ENCODE measurements at regions not wholly inside any gene's neighbourhood (a gene's known extent, or its start where the extent isn't known, plus 50 kb on each side); places are given as distances from the start of the nearest gene placed in this dataset.

DNA sequence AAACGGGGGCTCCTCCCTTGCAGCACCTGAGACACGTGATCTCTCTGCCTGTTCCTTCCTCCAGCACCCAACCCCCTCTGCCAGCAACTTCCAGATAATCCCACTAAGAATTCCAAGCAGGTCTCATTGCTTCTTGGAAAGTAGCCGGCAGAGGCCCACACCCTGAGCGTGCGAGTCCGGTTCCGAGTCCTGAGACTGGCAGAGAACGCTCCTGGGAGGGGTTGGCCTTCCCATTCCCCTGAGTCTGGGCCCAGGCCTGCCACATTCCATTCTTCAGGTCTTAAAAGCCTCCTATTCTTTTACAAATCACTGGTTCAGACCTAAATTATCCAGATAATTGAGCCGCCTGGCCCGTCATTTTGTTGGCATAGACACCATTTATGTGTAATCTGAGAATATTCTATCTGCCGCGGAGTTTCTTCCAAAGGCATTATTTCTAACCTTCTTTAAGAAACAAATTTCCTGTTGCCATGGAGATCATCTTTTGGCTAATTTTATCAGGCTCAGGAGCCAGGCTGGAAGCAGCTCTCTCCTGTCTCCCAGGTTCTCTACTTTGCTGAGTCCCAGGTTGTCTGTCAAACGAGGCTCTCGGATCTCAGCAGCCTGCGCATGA lies 165.4 kb downstream of the MYCN start:
- ChIA-PET CTCF (interaction anchor here (0.6 kb wide), 1 partner anchor 1202 kb away, joined by 3 read pairs; no protein-coding TSS in a partner anchor), POLR2A (no interaction called here)
- no peaks in the 10 kb centered on the region for H3K36me3 ChIP-seq (ENCODE audit: control insufficient read depth in 2 of 2, insufficient read depth in 1 of 2, low read length in 2 of 2)
- no peak overlapping the region for H3K4me3 ChIP-seq (ENCODE audit: low read depth, low read length)
- no peak for TF ChIP-seq IKZF3 (tag by site-specific recombination; IDR thresholded peaks at IDR 0.05)
- TF ChIP-seq, protein P1, sequence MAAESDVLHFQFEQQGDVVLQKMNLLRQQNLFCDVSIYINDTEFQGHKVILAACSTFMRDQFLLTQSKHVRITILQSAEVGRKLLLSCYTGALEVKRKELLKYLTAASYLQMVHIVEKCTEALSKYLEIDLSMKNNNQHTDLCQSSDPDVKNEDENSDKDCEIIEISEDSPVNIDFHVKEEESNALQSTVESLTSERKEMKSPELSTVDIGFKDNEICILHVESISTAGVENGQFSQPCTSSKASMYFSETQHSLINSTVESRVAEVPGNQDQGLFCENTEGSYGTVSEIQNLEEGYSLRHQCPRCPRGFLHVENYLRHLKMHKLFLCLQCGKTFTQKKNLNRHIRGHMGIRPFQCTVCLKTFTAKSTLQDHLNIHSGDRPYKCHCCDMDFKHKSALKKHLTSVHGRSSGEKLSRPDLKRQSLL (tag by site-specific recombination; IDR thresholded peaks at IDR 0.05): no peak
- TF ChIP-seq ZNF510 (tag by site-specific recombination; IDR thresholded peaks at IDR 0.05; ENCODE audit: insufficient replicate concordance): no peak
- no peak for TF ChIP-seq ZEB2 (tag by site-specific recombination; IDR thresholded peaks at IDR 0.05)
- no peak for TF ChIP-seq ZNF398 (tag by site-specific recombination; IDR thresholded peaks at IDR 0.05)
- no peak for TF ChIP-seq ZNF600 (tag by site-specific recombination; IDR thresholded peaks at IDR 0.05)
- TF ChIP-seq ZNF521 (tag by site-specific recombination; IDR thresholded peaks at IDR 0.05): no peak
- no peak for TF ChIP-seq MEIS1 (CRISPR knock-in tag; IDR thresholded peaks at IDR 0.05; ENCODE audit: borderline replicate concordance)
- no peak for TF ChIP-seq ZNF16 (tag by site-specific recombination; IDR thresholded peaks at IDR 0.05; ENCODE audit: low read depth)
- TF ChIP-seq, protein P2, sequence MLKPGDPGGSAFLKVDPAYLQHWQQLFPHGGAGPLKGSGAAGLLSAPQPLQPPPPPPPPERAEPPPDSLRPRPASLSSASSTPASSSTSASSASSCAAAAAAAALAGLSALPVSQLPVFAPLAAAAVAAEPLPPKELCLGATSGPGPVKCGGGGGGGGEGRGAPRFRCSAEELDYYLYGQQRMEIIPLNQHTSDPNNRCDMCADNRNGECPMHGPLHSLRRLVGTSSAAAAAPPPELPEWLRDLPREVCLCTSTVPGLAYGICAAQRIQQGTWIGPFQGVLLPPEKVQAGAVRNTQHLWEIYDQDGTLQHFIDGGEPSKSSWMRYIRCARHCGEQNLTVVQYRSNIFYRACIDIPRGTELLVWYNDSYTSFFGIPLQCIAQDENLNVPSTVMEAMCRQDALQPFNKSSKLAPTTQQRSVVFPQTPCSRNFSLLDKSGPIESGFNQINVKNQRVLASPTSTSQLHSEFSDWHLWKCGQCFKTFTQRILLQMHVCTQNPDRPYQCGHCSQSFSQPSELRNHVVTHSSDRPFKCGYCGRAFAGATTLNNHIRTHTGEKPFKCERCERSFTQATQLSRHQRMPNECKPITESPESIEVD (tag by site-specific recombination; IDR thresholded peaks at IDR 0.05): no peak
- TF ChIP-seq ZNF202 (tag by site-specific recombination; IDR thresholded peaks at IDR 0.05; ENCODE audit: borderline replicate concordance): no peak
- TF ChIP-seq SCRT1 (tag by site-specific recombination; IDR thresholded peaks at IDR 0.05; ENCODE audit: borderline replicate concordance): no peak
- TF ChIP-seq ZNF155 (tag by site-specific recombination; IDR thresholded peaks at IDR 0.05): no peak
- no peak for TF ChIP-seq ZNF837 (tag by site-specific recombination; IDR thresholded peaks at IDR 0.05)
- H3K9me3 ChIP-seq (ENCODE audit: control insufficient read depth, insufficient read depth, low read depth, low read length): no peaks in the 10 kb centered on the region
- H3K4me1 ChIP-seq (ENCODE audit: control insufficient read depth, insufficient read depth, low read length): peaks cover 3% of the 10 kb centered on the region; the same call in 1 of the 2 replicates
- no peak overlapping the region for H3K27ac ChIP-seq (ENCODE audit: extremely low read depth, low read depth, low read length)

- Histone ChIP-seq H3K36me3 (ENCODE audit: control insufficient read depth in 2 of 2, insufficient read depth in 1 of 2, low read length in 2 of 2) (no peaks in the 10 kb centered on the region), H3K9me3 (ENCODE audit: control insufficient read depth, insufficient read depth, low read depth, low read length) (no peaks in the 10 kb centered on the region), H3K4me3 (ENCODE audit: low read depth, low read length) (no peak overlapping the region), H3K27ac (ENCODE audit: extremely low read depth, low read depth, low read length) (no peak overlapping the region), H3K4me1 (ENCODE audit: control insufficient read depth, insufficient read depth, low read length) (peaks cover 3% of the 10 kb centered on the region; the same call in 1 of the 2 replicates)
- ChIA-PET POLR2A (no interaction called here), CTCF (no interaction called here)
- TF ChIP-seq ZBTB7A (tag by site-specific recombination; IDR thresholded peaks at IDR 0.05; ENCODE audit: low read depth): no peak
- no peak for TF ChIP-seq ZNF121 (tag by site-specific recombination; IDR thresholded peaks at IDR 0.05)
- no peak for TF ChIP-seq ZNF48 (tag by site-specific recombination; IDR thresholded peaks at IDR 0.05)
- TF ChIP-seq ZSCAN30 (tag by site-specific recombination; IDR thresholded peaks at IDR 0.05): no peak
- TF ChIP-seq ZNF10 (tag by site-specific recombination; IDR thresholded peaks at IDR 0.05): no peak
- no peak for TF ChIP-seq KLF8 (tag by site-specific recombination; IDR thresholded peaks at IDR 0.05)
- TF ChIP-seq ZSCAN23 (tag by site-specific recombination; IDR thresholded peaks at IDR 0.05): no peak
- TF ChIP-seq ZNF18 (tag by site-specific recombination; IDR thresholded peaks at IDR 0.05): no peak
- TF ChIP-seq ZXDB (tag by site-specific recombination; IDR thresholded peaks at IDR 0.05): no peak
- no peak for TF ChIP-seq ZNF37A (tag by site-specific recombination; IDR thresholded peaks at IDR 0.05)
- no peak for TF ChIP-seq ZNF266 (tag by site-specific recombination; IDR thresholded peaks at IDR 0.05; ENCODE audit: low read depth)
- TF ChIP-seq ZNF544 (tag by site-specific recombination; IDR thresholded peaks at IDR 0.05): no peak
- TF ChIP-seq ZFHX2 (tag by site-specific recombination; conservative IDR thresholded peaks at IDR 0.05): no peak
- no peak for TF ChIP-seq SETDB1 (IDR thresholded peaks at IDR 0.05; ENCODE audit: insufficient read length, low read length)
- TF ChIP-seq ZNF654 (tag by site-specific recombination; IDR thresholded peaks at IDR 0.05; ENCODE audit: low read depth): no peak
These were observed 164.8 kb downstream of the MYCN start for GRCh38 chr2:16104949-16105668.
